ENCODE measurements at regions not wholly inside any gene's neighbourhood (a gene's known extent, or its start where the extent isn't known, plus 50 kb on each side); places are given as distances from the start of the nearest gene placed in this dataset.

GRCh38 chr6:74734901-74735300 lies 471.0 kb downstream of the COL12A1 start:
- TF ChIP-seq, protein P1, sequence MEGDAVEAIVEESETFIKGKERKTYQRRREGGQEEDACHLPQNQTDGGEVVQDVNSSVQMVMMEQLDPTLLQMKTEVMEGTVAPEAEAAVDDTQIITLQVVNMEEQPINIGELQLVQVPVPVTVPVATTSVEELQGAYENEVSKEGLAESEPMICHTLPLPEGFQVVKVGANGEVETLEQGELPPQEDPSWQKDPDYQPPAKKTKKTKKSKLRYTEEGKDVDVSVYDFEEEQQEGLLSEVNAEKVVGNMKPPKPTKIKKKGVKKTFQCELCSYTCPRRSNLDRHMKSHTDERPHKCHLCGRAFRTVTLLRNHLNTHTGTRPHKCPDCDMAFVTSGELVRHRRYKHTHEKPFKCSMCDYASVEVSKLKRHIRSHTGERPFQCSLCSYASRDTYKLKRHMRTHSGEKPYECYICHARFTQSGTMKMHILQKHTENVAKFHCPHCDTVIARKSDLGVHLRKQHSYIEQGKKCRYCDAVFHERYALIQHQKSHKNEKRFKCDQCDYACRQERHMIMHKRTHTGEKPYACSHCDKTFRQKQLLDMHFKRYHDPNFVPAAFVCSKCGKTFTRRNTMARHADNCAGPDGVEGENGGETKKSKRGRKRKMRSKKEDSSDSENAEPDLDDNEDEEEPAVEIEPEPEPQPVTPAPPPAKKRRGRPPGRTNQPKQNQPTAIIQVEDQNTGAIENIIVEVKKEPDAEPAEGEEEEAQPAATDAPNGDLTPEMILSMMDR (IDR thresholded peaks at IDR 0.05 in 8 of 11, conservative IDR thresholded peaks at IDR 0.05 in 3 of 11): no peak
- TF ChIP-seq POLR2AphosphoS5 (IDR thresholded peaks at IDR 0.05) (no peak), POLR2A (IDR thresholded peaks at IDR 0.05) (no peak)
- Histone ChIP-seq H3K36me3 (no peaks in the 10 kb centered on the region), H3K9me3 (peaks cover 0 to 14% (median 11%) of the 10 kb centered on the region in 8 donors), H3K27ac (no peak overlapping the region), H3K4me3 (no peak overlapping the region), H3K4me1 (no peaks in the 10 kb centered on the region), H3K27me3 (replicated peaks in 1 of 7) (no peaks in the 10 kb centered on the region)
- 78 to 88% (median 82%) methylated on average over 3 of the region's 3 CpGs for WGBS, 5 donors
- intact Hi-C loops (cut with DNase I; ENCODE audit: low total_unique reads): no loop called here
- DNase-seq: no peak

DNA sequence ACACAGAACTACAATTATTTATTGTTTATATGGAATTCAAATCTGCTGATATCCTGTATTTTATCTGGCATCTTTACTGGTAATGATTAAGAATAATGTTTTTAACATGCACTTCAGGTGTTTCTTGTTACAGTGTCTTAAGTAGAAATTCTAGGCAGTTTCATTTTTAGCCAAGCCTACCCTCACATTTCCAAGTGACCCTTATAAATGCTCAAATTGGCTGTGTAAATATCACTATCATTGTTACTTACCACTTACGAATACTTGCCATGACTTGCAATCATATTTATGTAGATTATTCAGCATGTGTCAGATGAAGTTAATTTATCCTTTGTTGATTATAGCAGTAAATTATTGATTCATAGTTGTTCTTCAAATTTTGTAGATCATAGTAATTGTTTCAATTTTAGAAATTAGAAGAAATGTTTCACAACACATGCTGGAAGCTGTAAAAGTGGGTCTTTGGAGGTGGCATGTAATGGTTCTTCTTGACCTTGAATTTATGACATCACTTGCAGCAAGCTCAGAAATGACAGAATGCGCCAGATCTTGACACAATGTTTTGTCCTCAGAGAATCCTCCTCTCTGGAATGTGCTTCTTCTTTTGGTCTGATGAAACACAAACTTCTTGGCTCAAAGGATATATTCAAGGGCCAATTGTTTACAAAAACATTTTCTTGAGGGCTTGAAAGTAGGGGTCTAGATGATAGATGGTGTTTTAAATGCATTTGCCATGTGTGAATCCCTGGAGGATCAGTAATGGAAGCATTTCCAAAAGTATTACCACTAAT lies 471.8 kb downstream of the COL12A1 start:
- Histone ChIP-seq H3K4me1 (no peaks in the 10 kb centered on the region), H3K4me3 (no peak overlapping the region), H3K27ac (no peak overlapping the region), H3K9me3 (peaks cover 0 to 14% (median 11%) of the 10 kb centered on the region in 8 donors), H3K36me3 (no peaks in the 10 kb centered on the region), H3K27me3 (replicated peaks in 1 of 7) (no peaks in the 10 kb centered on the region)
- WGBS, 5 donors: 72 to 83% (median 73%) methylated on average over 2 of the region's 2 CpGs
- no peak for DNase-seq
- intact Hi-C loops (cut with DNase I; ENCODE audit: low total_unique reads): no loop called here
- TF ChIP-seq POLR2A (IDR thresholded peaks at IDR 0.05) (no peak), POLR2AphosphoS5 (IDR thresholded peaks at IDR 0.05) (no peak)
- TF ChIP-seq, protein P1 (IDR thresholded peaks at IDR 0.05 in 8 of 11, conservative IDR thresholded peaks at IDR 0.05 in 3 of 11): no peak

GRCh38 chr6:74731931-74732330 lies 473.9 kb downstream of the COL12A1 start:
- Histone ChIP-seq H3K4me1 (no peaks in the 10 kb centered on the region), H3K4me3 (no peak overlapping the region), H3K9me3 (peaks cover 0 to 11% (median 8%) of the 10 kb centered on the region in 8 donors), H3K27ac (no peak overlapping the region), H3K27me3 (replicated peaks in 1 of 7) (no peaks in the 10 kb centered on the region), H3K36me3 (no peaks in the 10 kb centered on the region)
- 52 to 80% (median 66%) methylated on average over 4 of the region's 4 CpGs for WGBS, 5 donors
- intact Hi-C loops (cut with DNase I; ENCODE audit: low total_unique reads): no loop called here
- DNase-seq: no peak
- no peak for TF ChIP-seq POLR2AphosphoS5 (IDR thresholded peaks at IDR 0.05)
- TF ChIP-seq, protein P1 (IDR thresholded peaks at IDR 0.05 in 8 of 11, conservative IDR thresholded peaks at IDR 0.05 in 3 of 11): no peak
- no peak for TF ChIP-seq POLR2A (IDR thresholded peaks at IDR 0.05)

- no peak overlapping the region for H3K4me3 ChIP-seq
- peaks cover 0 to 4% (median under 1%) of the 10 kb centered on the region in 8 donors for H3K9me3 ChIP-seq
- TF ChIP-seq POLR2AphosphoS5 (IDR thresholded peaks at IDR 0.05) (no peak), POLR2A (IDR thresholded peaks at IDR 0.05) (no peak)
- no peaks in the 10 kb centered on the region for H3K27me3 ChIP-seq (replicated peaks in 1 of 7)
- 12 to 18% (median 15%) methylated on average over 2 of the region's 2 CpGs for WGBS, 5 donors
- no peaks in the 10 kb centered on the region for H3K36me3 ChIP-seq
- H3K4me1 ChIP-seq: no peaks in the 10 kb centered on the region
- intact Hi-C loops (cut with DNase I; ENCODE audit: low total_unique reads): no loop called here
- no peak for DNase-seq
- no peak overlapping the region for H3K27ac ChIP-seq
Observed at GRCh38 chr6:74731204-74731603, 474.6 kb downstream of the COL12A1 start.
